Activated naive CD8-positive, alpha-beta T cell treated with anti-CD3 and anti-CD28 coated beads for 36 hours (primary cell): ENCODE measurements at regions not wholly inside any gene's neighbourhood (a gene's known extent, or its start where the extent isn't known, plus 50 kb on each side); places are given as distances from the start of the nearest gene placed in this dataset.
A peak's percentile ranks its signal among the peaks of the same experiment; 100 is the strongest.
"Not testable (repeated sequence)": the region's sequence is repeated elsewhere in the genome, so short reads cannot be mapped to it uniquely, and the experiment has no call there.

Experiments used
- DNase-seq: peaks from one replicate; pipeline ENCODE4 v3.0.0; 2021
- H3K27ac Mint-ChIP-seq: one replicate; pipeline ENCODE4 v1.8.0; 2022; ENCODE audit warnings: mild to moderate bottlenecking, moderate library complexity, mixed read lengths
- H3K27me3 Mint-ChIP-seq: one replicate; pipeline ENCODE4 v1.8.0; 2022; ENCODE audit warnings: mild to moderate bottlenecking, mixed read lengths
- H3K36me3 Mint-ChIP-seq: one replicate; pipeline ENCODE4 v1.8.0; 2021; ENCODE audit warnings: mild to moderate bottlenecking, mixed read lengths
- H3K4me1 Mint-ChIP-seq: one replicate; pipeline ENCODE4 v1.8.0; 2021; ENCODE audit warnings: mixed read lengths
- H3K4me3 Mint-ChIP-seq: one replicate; pipeline ENCODE4 v1.8.0; 2022; ENCODE audit warnings: mild to moderate bottlenecking, moderate library complexity, mixed read lengths
- H3K9me3 Mint-ChIP-seq: one replicate; pipeline ENCODE4 v1.8.0; 2022; ENCODE audit warnings: mixed read lengths

DNA sequence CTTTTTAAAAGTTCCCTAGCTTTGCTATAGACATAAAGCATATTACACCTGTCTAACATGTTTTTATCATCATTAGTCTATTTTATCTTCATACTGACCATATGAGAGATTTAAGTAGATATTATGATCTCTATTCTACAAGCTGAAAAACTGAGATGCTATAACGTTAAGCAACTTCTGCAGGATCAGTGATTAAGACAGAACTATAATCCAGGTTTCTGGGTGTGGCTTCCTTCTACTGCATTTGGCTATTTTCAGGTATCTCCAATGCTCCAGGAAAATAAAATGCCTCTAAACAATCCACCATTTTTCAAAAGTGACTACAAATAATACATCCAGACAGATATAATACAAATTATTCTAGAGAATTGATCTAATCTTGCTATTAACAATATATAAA is 53.4 kb downstream of the RGS2 start:
- Mint-ChIP-seq H3K4me3 (no peak overlapping the region), H3K4me1 (no peaks in the 10 kb centered on the region), H3K27me3 (no peaks in the 10 kb centered on the region), H3K27ac (no peak overlapping the region), H3K36me3 (no peaks in the 10 kb centered on the region), H3K9me3 (no peaks in the 10 kb centered on the region)
- no peak for DNase-seq

DNA sequence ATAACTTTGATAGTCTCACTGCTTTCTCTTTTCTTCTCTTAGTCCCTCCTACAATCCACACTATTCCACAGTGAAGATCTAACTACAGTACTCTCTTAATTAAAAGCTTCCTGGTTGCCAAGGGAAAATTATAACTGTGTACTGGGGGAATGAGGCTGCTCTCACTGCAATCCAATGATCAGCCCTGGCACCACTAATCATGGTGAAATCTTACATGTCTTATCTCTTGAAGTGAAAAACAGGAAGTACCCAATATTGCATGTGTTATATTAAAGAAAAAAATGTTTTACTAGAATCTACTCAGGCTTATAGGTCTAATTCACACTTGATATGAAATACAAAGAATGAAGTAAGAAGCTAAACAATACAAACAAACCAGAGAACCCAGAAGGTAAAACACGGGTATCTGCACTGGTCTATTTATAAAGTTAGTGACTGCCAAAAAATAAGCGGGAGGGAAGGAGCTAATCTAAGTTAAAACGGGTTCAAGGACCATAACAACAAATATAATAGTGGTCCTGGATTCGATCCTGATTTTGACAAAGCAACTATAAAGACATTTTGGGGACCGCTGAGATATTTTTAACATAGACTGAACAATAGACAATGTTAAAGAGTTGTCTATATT is 57.5 kb downstream of the RGS2 start:
- Mint-ChIP-seq H3K4me3 (no peak overlapping the region), H3K9me3 (no peaks in the 10 kb centered on the region), H3K27ac (no peak overlapping the region), H3K36me3 (no peaks in the 10 kb centered on the region), H3K27me3 (no peaks in the 10 kb centered on the region), H3K4me1 (no peaks in the 10 kb centered on the region)
- no peak for DNase-seq

DNA sequence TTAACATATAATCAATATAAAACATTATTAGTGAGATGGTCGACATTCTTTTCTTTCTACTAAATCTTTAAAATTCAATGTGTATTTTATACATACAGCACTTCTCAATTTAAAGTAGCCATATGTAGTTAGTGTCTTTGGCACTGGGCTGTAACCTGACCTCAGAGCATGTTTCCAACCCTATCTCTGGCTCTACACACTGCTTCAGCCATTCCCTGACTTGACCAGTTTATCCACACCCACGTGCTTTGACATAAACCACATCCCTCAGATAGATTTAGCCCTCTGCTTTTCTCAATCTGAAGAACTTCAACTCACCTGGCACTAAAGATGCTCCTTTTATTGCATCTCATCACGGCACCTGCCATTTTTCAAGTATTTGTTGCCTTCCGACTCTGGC is 58.3 kb downstream of the RGS2 start:
- H3K9me3 Mint-ChIP-seq = no peaks in the 10 kb centered on the region
- no peaks in the 10 kb centered on the region for H3K36me3 Mint-ChIP-seq
- H3K4me1 Mint-ChIP-seq = no peaks in the 10 kb centered on the region
- no peak overlapping the region for H3K4me3 Mint-ChIP-seq
- DNase-seq = no peak
- H3K27ac Mint-ChIP-seq = no peak overlapping the region
- no peaks in the 10 kb centered on the region for H3K27me3 Mint-ChIP-seq

DNA sequence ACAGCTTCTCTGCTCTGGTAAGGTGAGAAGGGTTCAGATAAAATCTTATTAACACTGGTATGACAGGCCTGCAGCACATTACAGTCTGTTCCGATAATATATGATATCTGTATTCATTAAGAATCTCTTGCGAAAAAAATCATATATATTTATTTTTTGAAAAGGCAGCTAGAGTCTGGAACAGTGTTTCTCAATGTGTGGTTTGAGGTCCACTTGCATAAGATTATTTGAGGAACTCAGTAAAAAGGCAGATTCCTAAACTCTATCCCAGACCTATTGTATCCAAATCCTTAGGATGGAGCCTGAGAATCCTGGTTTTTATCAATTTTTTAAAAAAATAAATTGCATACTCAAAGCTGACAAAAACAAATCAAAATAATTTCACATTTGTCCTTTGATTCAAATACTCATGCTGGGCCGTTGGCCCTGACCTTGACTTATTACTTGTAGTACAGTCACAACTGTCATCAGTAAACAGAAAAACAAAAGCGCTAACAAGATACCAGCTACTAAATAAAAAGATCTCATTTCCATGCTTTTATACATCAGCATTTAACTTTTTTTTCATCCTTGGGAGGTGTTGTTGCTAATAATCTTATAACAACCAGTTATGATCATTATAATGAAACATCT is 60.6 kb downstream of the RGS2 start:
- DNase-seq = no peak
- Mint-ChIP-seq H3K36me3 (no peaks in the 10 kb centered on the region), H3K4me3 (no peak overlapping the region), H3K9me3 (no peaks in the 10 kb centered on the region), H3K4me1 (no peaks in the 10 kb centered on the region), H3K27ac (no peak overlapping the region), H3K27me3 (peaks cover 5% of the 10 kb centered on the region)

DNA sequence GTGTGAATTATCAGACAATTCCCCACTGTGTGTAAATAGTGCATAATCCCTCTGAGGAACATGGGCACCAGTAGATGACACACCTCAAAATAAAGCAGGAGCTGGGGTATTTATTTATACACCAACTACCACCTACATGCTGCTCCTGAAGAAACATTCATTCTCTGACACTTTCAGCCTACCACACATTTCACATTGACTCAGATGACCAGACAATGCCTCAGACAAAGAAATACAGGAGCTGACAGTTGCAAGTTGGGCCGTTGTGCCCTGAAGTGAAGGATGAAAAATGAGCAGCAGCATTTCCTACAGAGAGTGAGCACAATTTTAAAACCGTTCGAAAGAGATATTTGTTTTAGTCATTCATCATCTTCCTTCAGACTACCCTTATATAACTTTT is 63.2 kb downstream of the RGS2 start:
- Mint-ChIP-seq H3K4me3 (no peak overlapping the region), H3K4me1 (no peaks in the 10 kb centered on the region), H3K27me3 (peaks cover 5% of the 10 kb centered on the region), H3K36me3 (no peaks in the 10 kb centered on the region), H3K27ac (no peak overlapping the region), H3K9me3 (no peaks in the 10 kb centered on the region)
- DNase-seq = no peak

DNA sequence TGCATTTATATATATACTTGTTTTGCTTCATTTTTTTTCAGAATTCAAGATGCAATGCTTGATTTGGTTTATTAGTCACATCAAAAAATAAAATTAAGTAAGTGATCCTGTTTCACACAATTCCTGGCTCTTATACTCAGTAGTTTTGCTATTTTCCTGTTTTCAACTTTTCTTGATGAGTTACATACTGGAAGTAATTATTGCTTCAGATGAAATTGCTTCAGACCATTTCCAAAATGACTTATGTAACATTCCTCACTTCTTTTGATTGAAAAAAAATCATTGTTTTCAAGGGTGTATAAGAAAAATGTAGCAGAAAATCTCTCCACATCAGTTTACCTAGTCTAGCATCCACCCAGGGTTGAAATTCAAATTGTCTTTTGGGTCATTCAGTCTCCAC is 65.0 kb downstream of the RGS2 start:
- Mint-ChIP-seq H3K4me3 (no peak overlapping the region), H3K27me3 (peaks cover 5% of the 10 kb centered on the region)

DNA sequence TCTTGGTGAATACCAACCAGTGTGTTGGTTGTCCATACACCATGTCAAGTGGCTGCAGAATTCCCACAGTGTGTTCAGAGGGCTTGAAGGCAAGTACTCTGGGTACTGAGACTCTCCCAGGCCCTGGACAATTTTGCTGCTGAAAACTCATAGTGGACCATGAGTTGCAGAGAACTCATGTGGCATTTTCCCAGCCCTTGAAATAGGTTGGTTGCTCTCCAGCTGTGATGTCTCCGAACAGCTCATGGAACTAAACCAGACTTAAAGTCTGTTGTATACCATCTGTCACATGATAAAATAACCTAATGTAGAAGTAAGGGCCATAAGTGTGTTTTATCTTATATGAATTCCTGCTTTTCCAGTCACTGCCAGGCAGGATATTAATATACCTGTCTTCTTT is 67.8 kb downstream of the RGS2 start:
- Mint-ChIP-seq H3K27ac (no peak overlapping the region), H3K9me3 (peaks cover 2% of the 10 kb centered on the region), H3K36me3 (peaks cover 1% of the 10 kb centered on the region), H3K4me3 (no peak overlapping the region), H3K4me1 (no peaks in the 10 kb centered on the region), H3K27me3 (peaks cover 5% of the 10 kb centered on the region)
- no peak for DNase-seq

More for the DNA sequence above, 65.0 kb downstream of the RGS2 start:
- no peaks in the 10 kb centered on the region for H3K4me1 Mint-ChIP-seq
- no peak overlapping the region for H3K27ac Mint-ChIP-seq
- H3K36me3 Mint-ChIP-seq = no peaks in the 10 kb centered on the region
- no peak for DNase-seq
- H3K9me3 Mint-ChIP-seq = no peaks in the 10 kb centered on the region

DNA sequence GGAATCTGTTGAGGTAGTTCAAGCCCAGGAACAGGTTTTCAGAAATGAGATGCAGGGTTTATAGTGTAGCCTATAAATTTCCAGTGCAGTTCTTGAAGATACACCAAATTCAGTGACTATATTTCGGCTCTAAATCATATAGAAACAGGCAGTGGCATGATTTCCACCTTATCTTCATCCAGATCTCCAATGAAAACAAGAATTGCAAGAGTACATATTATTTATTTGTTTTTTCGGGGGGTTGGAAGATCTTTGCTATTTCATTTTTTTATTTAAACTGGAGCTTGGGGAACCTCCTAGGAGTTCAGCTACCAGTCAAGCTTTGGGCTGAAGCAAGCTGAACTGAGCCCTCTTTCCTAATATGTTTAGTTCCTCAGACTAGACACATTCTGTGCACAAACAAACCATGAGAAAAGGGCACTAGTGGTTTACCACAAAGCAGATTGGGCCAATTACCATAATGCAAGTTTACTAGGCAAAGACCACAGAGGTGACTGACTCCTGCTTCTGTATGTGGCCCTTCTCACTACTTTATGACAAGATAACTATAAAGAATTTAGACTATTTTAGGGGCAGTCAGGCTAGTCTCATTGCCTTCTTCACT is 68.5 kb downstream of the RGS2 start:
- peaks cover 2% of the 10 kb centered on the region for H3K9me3 Mint-ChIP-seq
- H3K27me3 Mint-ChIP-seq = peaks cover 5% of the 10 kb centered on the region
- no peaks in the 10 kb centered on the region for H3K4me1 Mint-ChIP-seq
- H3K36me3 Mint-ChIP-seq = peaks cover 1% of the 10 kb centered on the region
- H3K27ac Mint-ChIP-seq = no peak overlapping the region
- no peak overlapping the region for H3K4me3 Mint-ChIP-seq
- DNase-seq = no peak

DNA sequence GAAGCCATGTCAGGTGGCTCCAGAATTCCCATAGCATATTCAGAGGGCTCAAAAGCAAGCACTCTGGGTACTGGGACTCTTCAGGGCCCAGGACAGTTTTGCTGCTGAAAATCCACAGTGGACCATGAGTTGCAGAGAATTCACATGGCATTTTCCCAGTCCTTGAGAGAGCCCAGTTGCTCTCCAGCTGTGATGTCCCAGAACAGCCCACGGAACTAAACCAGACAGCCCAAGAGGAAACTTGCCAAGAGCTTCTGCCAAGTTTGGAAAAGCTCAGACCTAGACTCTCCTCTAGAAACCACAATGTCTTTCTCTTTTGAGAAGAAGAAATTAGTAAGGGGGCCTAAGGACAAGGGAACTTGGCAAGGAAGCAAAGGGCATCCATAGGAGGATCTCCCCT is 69.4 kb downstream of the RGS2 start:
- peaks cover 5% of the 10 kb centered on the region for H3K27me3 Mint-ChIP-seq
- H3K4me3 Mint-ChIP-seq = no peak overlapping the region
- H3K36me3 Mint-ChIP-seq = peaks cover 1% of the 10 kb centered on the region
- no peak for DNase-seq
- H3K4me1 Mint-ChIP-seq = no peaks in the 10 kb centered on the region
- H3K27ac Mint-ChIP-seq = no peak overlapping the region
- peaks cover 2% of the 10 kb centered on the region for H3K9me3 Mint-ChIP-seq

DNA sequence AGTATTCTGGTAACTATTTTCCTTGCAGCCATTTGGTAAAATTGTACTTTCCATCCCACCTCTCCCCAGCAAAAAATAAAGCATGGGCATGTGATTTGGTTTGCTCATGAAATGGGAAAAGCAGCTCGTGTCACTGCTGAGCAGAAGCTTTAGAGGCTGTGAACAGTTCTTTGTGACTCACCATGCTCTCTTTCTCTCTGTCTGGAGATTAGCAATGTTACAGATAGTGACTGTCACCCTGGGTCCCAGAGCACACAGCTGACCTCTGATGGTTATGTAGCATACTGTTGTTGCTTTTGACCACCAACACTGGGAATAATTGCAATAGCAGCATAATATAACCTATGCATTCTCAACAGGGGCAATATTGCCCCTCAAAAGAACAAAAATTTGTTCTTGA is 70.6 kb downstream of the RGS2 start:
- Mint-ChIP-seq H3K27ac (no peak overlapping the region), H3K4me3 (no peak overlapping the region), H3K4me1 (no peaks in the 10 kb centered on the region), H3K36me3 (peaks cover 1% of the 10 kb centered on the region), H3K9me3 (peaks cover 2% of the 10 kb centered on the region), H3K27me3 (no peaks in the 10 kb centered on the region)
- no peak for DNase-seq

DNA sequence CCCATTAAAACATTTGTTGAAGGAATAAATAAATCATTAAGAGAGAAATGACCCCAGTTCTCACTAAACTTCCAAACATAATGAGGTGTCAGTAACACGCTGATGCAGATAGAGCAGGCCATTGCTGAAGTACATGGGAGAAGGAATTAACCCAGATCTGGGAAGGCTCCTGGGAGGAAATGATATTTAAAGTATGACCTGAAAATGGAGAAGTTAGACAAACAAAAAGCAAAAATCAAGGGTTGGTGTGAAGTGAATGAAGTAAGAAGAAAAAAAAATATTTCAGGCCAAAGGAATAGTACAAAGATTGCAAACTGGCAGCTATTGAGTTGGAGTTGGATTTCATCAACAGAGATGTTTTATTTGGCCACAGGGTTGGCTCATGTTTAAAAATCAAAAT is 71.4 kb downstream of the RGS2 start:
- H3K27ac Mint-ChIP-seq = no peak overlapping the region
- no peak for DNase-seq
- peaks cover 1% of the 10 kb centered on the region for H3K36me3 Mint-ChIP-seq
- no peak overlapping the region for H3K4me3 Mint-ChIP-seq
- H3K9me3 Mint-ChIP-seq = peaks cover 2% of the 10 kb centered on the region
- H3K27me3 Mint-ChIP-seq = no peaks in the 10 kb centered on the region
- peaks cover 1% of the 10 kb centered on the region for H3K4me1 Mint-ChIP-seq

DNA sequence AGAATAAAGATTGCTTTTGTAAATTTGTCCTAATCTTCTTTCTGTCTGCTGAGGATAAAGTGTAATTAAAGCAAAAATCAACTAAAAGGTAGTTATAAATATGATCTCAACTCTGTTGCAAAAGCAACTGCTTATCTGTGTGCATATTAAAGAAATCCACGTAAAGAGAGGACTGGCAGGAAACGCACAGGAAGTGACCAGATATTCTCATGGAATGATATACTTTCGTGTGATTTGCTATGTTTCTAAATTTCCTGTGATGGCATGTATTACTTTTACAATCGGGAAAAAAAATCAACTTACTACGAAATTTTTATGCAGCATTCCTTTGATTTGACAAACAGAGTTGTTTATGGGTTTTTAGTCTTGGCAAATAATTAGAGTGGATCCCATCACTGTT is 75.4 kb downstream of the RGS2 start:
- H3K4me1 Mint-ChIP-seq = peaks cover 2% of the 10 kb centered on the region
- no peak for DNase-seq
- no peak overlapping the region for H3K4me3 Mint-ChIP-seq
- H3K36me3 Mint-ChIP-seq = peaks cover 1% of the 10 kb centered on the region
- H3K27me3 Mint-ChIP-seq = no peaks in the 10 kb centered on the region
- H3K27ac Mint-ChIP-seq = no peak overlapping the region
- peaks cover 2% of the 10 kb centered on the region for H3K9me3 Mint-ChIP-seq

DNA sequence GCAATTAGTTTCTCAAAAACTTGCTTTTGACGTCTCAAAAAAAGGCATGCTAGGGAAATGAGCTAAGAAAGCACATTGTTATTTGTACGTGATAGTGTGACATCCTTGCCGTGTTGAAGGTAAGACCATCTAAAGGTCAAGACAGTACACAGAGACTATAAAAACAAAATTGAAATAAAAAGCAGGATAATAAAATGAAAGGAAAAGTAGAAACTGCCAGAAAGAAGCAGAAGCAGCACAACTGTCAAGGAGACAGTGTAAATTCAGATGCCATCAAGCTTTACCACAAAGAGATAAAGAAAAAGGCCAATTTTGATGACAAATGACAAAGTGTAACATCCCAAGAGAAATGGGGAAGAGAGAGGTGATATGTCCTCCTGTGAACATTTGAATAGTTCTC is 76.5 kb downstream of the RGS2 start:
- H3K27ac Mint-ChIP-seq = peak overlapping the region; percentile 23
- H3K4me3 Mint-ChIP-seq, DNase-seq, H3K4me1 Mint-ChIP-seq, H3K9me3 Mint-ChIP-seq, H3K36me3 Mint-ChIP-seq, H3K27me3 Mint-ChIP-seq: not testable (repeated sequence)

DNA sequence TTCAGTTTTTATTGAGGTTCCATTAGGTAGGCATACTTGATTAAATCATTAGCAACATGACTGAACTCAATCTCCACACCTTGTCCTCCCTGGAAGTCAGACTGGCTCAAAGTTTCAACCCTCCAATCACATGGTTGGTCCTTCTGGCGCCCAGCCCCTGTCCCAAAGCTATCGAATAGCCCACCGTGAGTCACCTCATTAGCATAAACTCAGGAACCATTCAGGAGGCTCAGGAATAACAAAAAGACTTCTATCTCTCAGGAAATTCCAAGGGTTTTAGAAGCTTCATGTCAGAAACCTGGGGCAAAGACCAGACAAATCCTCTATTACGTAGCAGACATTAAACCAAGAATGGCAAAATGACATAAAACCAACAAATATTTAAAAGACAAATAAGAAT is 78.6 kb downstream of the RGS2 start:
- H3K27me3 Mint-ChIP-seq = no peaks in the 10 kb centered on the region
- no peaks in the 10 kb centered on the region for H3K36me3 Mint-ChIP-seq
- H3K9me3 Mint-ChIP-seq = no peaks in the 10 kb centered on the region
- DNase-seq = no peak
- peaks cover 2% of the 10 kb centered on the region for H3K4me1 Mint-ChIP-seq
- H3K27ac Mint-ChIP-seq = no peak overlapping the region
- H3K4me3 Mint-ChIP-seq = no peak overlapping the region

DNA sequence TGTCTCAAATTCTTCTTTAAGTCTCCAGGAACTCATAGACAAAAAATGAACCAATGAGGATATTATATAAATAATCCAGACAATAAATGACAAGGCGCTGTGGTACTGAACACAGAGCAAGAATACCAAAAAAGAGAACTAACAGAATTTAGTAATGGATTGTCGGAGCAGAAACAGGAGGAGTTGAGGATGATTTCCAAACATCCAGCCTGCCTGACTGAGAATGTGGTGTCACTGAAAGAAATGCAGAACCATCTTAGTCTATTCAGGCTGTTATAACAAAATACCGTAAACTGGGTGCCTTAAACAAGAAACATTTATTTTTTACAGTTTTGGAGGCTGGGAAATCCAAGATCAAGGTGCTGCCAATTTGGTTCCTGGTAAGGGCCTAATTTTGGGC is 79.7 kb downstream of the RGS2 start:
- Mint-ChIP-seq H3K4me3 (no peak overlapping the region), H3K4me1 (peaks cover 2% of the 10 kb centered on the region), H3K36me3 (no peaks in the 10 kb centered on the region), H3K27ac (no peak overlapping the region), H3K9me3 (no peaks in the 10 kb centered on the region), H3K27me3 (no peaks in the 10 kb centered on the region)
- no peak for DNase-seq

DNA sequence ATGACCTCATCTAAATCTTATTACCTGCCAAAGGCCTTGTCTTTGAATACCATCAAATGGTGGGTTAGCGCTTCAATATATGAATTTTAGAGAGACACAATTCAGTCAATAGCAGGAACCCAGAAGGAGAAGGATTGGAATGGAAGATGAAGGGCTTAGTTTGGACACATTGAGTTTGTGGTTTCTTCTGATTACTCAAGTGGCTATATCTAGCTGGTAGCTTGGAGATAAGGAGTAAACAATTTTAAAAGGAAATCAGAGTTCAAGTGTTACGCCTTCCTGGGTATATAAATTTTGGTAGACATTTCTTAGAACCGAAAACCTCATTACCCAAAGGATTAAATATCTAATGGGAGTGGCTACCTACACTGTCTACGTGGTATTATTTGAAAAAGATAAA is 80.2 kb downstream of the RGS2 start:
- Mint-ChIP-seq H3K27me3 (no peaks in the 10 kb centered on the region), H3K27ac (no peak overlapping the region), H3K4me3 (no peak overlapping the region), H3K4me1 (peaks cover 2% of the 10 kb centered on the region), H3K9me3 (no peaks in the 10 kb centered on the region), H3K36me3 (no peaks in the 10 kb centered on the region)
- DNase-seq = no peak
